Stimulated activated CD8-positive, alpha-beta memory T cell treated with anti-CD3 and anti-CD28 coated beads, Interleukin-15, amount 100 ng/mL, for 1 hour (primary cell): ENCODE measurements at regions not wholly inside any gene's neighbourhood (a gene's known extent, or its start where the extent isn't known, plus 50 kb on each side); places are given as distances from the start of the nearest gene placed in this dataset.

Experiments
- DNase-seq: peaks from one replicate; pipeline ENCODE4 v3.0.0-alpha.2; 2020; ENCODE audit warnings: low read depth

DNA sequence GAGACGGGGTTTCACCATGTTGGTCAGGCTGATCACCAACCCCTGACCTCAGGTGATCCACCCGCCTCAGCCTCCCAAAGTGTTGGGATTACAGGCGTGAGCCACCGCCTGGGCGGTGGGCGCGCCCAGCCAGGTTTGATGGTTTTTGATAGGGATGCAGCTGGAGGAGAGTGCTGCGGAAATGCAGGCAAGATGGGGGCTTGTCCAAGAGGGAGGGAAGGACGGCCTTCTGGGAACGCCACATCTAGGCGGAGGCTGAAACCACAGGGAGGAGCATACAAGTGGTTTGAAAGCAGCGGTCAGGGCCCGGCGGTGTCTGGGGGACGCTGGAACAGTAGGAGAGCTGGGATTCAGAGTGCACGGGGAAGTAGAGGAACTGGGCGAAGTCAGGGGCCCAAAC is 134.6 kb downstream of the VRK1 start:
- no peak for DNase-seq

DNA sequence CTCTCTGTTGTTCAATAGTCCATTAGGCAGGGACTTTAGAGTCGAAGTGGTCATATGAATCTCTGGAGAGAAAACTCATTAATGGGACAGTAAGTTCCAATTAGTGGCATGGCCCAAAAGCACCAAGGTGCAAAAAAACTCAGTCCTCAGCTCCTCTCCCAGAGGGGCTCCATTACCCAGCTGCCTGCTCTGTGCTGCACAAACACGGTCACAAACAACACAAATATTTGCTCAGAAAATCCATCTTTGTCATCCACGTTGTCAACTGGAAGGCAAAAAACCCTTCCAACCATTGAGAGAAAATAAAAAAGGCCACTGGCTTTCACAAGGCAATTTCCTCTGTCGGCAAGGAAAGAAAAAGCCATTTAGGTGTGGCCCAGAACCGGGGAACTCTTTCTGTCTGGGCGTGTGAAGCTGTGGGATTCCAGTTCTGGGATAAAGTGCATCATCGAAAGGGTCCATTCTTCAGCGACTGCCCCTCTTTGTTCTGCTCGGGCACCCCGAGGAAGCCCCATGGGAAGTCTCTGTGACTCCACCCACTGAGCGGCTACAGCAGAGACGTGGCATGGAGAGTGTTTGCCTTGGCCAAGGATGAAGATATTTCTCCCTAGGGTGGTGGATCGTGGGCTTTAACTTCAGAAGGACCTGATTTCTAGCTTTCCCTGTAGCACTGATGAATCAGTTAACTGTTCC is 137.6 kb downstream of the VRK1 start:
- DNase-seq, result no peak

DNA sequence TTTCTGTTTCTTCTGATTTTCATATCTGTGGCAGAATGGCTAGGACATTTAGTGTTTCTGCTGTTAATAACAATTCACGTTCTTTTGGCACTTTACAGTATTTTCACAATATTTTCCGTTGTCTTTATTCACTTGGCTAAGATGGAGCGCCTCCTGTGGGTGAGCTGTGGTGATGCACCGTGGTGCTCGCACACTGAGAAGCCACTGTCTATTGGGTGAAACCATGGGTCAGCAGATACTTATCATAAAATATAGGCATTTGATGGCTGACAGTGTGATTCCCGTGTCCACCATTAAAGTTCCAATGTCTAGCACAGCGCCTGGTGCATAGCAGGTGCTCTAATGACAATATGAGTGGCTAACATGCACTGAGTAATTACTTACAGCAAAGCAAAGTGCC is 141.8 kb downstream of the VRK1 start:
- no peak for DNase-seq

DNA sequence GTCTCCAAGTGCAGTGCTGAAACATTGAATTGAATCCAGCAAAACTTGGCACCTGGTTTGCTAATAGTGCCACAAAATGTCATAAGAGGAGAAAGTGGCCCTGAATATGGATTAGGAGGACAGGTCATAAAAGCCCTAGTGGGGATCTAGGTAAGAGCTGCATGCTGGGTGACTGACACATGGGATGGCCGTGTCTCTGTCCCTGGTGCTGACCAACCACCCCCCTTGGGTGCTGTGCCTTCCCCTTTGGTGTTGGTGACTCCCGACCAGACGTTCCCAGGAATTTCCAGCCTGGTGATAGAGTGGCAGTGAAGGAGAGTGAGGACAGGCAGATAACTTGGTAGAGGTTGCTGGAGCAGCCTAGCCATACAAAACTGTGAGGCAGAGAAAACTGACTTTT is 142.8 kb downstream of the VRK1 start:
- no peak for DNase-seq

DNA sequence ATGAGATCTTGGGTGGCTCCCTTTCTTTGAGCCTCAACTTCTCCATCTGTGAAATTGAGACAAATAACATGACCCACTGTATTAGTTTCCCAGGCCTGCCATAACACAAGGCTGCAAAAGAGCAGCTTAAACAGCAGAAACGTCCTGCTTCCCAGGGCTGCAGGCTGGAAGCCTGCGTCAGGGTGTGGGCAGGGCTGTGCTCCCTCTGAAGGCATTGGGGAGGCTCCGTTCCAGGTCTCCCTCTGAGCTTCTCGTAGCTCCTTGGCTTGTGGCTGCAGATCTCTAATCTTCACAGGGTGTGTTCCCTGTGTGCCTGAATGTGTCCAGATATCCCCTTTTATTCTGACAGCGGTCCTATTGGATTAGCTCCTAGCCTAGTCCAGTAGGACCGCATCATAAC is 147.1 kb downstream of the VRK1 start:
- no peak for DNase-seq

DNA sequence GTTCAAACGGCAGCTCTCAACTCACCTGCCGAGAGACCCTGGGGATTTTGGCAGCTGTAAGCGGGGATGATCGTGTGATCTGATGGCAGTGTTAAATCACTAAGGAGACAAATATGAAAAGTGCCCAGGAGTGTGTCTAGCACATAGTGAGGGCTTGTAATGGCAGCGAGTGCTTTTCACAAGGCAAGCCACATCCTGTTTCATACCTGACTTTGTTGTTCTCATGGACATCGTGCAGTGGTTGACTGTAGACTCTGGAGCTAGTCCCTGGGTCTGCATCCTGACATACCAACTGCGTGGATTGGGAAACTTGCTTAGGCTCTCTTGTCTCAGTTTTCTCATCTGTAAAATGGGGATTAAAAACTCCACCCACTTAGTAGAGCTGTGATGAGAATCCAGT is 148.5 kb downstream of the VRK1 start:
- no peak for DNase-seq

DNA sequence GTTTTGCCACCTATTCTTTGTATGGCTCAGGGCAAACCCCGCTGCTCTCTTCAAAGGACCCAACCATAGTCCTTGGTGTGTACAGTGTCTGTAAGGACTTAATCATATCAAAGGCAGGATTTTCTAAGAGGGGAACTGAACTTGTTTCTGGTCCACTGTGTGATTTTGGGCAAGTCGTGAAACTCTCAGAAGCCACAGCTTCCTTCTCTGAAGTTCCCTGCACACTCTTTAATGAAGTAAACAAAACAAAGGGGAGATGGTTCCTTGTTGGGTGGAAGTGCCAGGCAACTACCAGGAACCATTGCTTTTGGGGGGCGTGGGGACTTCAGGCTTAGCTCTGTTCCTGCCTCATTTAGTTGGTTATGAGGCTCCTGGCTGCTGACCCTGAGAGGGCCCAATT is 152.4 kb downstream of the VRK1 start:
- DNase-seq, result no peak

DNA sequence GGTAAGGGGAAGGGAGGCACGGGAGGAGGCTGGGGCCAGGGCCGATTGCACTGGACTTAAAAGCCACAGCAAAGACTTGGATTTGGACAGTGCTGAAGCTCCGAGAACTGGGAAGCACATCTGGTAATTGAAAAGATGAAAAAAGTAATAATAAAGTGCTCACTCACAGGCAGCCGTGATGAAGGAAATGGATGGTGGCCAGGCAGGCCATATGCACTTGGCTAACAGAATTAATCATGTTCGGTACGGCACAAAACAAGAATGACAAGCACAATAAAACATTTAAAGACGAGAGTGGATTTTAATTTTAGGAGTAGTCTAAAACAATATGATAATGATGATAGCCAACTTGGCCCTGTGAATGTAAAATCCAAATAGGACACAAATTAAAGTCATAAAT is 154.3 kb downstream of the VRK1 start:
- no peak for DNase-seq

DNA sequence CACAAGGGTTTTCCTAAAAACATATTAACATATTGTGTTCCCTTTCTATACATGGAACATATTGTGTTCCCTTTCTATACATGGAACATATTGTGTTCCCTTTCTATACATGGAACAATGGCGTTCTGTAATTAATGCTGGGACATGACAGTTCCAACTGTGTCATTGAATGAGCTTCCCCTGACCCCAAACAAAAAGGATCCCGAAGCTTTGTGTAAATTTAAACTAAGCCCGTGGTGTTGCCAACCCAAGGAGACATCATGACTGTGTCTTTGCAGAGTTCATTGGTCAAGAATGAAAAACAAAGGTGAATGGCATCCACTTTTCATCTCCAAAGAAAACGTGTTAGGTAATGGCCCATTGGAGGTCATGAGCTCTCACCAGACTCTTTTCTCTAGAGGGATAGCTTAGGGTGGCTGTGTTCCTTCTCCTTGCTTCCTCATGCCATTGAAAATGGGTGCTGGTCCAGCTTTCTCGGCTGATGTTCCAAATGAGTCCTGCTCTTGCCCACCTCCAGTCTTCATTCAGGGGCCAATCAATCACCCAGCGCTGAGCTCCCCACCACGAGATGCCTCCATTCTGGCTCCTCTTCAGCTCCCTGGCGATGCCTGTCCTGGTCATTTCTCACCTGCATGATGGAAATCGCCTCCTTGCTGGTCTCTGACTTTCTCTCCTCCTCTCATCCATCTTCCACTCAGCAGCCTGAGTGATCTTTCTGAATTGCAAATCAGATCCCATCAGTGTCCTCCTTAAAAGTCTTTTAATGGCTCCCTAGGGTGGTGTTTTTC is 156.1 kb downstream of the VRK1 start:
- DNase-seq, result no peak

DNA sequence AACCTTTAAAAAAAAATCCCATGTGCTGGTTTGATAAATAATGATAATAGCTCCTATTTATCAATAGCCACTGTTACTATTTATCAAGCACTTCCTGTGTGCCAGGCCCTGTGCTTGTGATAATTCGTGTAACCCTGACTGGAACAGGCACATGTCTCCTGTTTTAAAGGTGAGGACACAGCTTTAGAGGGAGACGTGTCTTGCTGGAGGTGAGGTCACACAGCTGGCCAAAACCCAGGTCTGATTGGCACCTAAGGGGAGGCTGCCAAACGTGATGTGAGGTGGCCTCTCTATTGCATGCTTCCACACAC is 156.6 kb downstream of the VRK1 start:
- DNase-seq, result no peak

DNA sequence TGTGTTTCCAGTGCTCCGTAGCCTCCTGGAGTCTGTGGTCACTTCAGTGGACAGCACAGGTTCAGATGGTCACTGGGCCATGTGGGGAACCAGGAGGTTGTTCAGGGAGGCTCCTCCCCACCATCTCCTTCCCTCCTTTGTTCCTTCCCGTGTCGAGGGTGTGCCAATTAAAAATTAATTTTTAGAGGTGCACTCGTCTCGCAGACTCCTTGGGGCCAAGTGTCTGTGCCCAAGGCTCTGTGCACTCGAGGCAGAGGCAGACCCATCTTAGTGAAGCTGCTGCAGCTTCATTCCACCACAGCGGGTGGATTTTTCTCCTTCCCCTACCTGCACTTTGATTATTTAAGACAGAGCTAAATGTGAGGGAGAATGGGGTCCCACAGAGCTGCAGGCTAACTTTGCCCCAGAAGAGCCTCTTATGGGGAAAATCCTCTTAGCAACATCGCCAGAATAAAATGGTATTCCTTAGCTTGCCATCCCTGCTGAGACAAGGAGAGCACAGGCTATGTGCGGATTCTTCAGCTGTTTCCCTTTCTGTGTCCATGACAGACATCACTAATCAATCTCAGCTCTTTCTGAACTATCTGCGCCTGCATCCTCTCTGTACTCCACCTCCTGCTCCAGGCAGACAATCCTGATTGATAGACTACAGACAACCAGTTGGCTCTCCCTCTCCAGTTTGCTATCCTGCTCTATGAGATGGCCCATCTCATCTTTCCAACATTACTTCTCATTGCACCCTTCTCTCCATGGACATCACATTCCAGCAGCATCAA is 159.5 kb downstream of the VRK1 start:
- no peak for DNase-seq

DNA sequence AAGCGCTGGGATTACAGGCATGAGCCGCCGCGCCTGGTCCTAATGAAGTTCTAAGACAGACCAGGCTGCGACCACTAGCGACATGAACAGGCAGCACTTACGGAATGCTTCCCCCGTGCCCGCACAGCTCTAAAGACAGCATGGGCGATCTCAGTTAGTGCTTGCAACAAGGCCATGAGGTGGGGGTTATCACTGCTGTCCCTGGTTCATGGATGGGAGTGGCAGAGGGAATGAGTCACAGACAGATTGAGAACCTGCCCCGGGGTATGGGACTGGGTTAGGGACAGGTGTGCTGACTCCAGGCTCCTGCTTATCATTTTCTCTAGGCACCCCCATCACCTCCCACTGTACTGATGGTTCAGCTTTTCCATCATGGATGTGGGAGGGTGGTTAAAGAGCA is 160.9 kb downstream of the VRK1 start:
- no peak for DNase-seq

DNA sequence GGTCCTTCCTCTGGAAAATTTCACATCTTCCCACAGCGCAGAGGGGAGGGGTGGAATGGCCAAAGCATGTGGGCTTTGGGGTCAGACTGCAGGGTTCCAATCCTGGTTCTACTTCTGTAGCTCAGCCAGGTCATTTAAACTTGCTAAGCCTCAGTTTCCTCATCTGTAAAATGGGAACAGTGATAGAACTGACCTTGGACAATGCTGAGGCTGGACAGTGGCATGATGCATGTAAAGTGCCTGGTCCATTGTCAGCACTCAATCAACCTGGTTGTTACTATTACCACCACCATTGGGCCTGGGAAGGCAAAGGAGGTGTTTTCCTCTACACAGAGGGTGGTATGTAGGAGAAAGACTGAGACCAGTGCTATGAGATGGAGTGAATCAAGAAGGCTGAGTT is 162.8 kb downstream of the VRK1 start:
- DNase-seq, result no peak

DNA sequence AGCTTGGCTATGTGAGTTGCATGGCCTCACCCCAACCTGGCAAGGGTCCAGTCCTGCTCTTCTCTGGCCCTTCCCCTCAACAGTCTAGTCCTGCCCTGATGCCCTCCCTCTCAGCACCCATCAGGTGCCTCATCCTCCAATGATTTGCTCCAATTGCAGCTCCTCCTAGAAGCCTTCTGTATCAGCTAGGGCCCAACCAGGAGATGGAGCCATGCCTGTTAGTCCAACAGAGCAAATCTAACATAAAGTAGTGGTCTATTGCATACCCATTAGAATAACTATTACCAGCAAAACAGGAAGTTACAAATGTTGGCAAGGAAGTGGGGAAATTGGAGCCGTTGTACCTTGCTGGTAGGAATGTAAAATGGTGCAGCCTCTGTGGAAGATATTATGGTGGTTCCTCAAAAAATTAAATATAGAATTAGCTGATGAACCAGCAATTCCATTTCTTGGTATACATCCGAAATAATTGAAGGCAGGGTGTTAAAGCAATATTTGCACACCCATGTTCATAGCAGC is 163.5 kb downstream of the VRK1 start:
- no peak for DNase-seq

DNA sequence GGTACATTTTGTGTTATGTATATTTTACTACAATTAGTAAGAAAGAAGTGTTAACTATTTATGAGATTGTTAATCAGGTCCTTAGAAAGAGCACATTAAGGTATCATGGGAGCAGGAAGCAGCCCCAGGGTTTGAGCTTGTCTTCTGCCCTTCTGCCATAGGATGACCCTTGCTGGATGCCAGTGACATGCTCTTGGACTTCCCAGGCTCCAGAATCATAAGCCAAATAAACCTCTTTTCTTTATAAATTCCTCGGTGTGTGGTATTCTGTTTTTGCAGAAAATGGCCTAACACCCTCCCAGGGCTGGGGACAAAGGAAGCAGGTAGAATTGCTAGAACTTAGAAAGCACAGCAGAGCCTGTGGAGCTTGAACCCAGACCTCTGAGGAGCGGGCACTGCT is 164.7 kb downstream of the VRK1 start:
- no peak for DNase-seq

DNA sequence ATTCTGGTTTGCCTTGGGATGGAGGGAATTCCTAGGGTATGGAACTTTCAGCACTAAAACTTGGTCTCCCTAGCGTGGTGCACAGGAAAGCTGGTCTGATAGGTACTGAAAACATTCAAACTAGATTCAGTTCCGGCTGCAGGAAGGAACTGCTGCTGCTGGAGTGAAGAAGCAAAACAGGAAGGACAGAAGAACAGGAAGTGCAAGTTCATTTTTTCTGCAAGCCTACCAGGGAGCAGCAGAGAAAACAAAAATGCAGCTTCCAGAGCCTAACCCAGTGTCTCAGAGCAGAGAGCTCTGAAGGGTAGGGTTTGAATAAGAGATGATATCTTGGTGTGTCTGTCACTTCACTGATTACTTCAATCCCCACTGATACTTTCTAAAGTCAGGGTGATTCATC is 165.2 kb downstream of the VRK1 start:
- DNase-seq, result no peak

DNA sequence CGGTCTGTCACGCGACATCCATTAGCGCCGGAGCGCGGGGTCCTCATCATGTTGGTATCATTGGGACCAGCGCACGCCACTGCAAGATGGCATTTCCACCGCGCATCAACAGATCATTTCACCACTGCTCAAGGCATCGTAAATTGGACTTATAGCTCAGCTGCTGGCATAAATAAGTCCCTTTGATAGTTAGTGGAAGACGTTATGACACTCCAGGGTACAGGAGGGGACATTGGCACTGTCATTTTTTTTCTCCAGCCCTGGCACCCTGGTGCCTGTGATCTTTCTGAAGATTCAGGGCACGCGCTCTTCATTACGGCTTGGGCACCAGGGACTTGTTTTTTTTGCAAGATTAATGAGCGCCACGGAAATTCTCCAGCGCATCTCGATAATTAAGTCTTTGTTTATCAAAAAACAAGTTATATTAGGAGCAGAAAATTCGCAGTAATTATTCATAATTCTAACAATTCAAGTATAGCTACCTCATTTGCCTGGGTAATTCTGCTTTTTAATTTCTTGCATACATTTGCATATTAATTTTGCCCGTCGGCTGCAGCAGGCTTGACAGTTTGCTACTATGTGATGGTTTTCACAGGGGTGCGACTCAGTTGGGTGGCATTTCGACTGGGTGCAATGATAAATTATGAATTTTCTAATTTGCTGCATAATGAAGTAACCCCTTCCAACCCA is 167.7 kb downstream of the VRK1 start:
- DNase-seq, result no peak

DNA sequence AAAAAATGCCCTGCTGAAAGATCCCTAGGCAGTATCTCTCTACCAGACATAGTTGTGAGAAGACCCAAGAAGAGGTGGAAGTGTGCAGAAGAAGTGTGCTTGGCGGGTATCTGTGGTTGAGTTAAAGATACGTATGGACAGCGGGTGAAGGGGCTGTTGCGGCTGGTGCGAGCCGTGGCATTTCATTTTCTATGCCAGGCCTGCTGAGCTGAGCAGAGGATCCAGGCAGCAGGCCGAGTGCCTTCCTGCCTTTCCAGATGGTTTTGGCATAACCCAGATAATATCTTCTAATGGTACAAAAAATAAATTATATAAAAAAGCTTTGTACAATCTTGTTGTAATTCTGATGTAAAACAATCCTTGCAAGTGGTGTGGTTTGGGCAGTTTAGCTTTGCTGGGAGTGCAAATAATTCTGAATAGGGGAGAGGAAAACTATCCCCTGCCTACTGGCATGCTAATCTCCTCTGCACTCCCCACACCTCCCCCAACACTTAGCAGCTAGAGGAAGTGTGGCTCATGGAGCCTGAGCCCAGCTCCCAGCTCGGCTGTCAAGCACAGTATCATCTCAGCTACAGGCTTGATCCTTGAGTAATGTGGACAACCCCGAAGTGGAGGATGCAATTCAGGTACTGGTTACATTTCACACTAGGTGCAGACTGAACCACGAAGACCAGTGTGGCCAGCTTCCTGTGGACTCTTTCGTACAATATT is 168.9 kb downstream of the VRK1 start:
- DNase-seq, result no peak

DNA sequence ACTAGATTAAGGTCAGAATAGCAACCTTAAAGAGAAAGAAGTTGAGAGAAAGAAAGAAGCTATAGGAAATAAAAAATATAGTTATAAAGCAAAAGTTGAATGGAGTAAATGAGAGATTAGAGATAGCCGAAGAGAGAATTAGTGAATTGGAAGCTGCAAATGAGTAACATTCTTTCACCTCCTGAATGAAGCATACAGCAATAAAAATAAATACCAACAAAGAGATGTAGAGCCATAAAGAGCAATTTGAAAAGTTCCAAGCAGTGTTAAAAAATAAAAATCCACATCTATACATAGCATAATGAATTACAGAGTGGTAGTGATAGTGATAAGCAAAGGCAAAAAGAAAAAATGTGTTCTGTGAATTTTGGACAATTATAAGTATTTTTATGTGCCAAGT is 177.9 kb downstream of the VRK1 start:
- no peak for DNase-seq

DNA sequence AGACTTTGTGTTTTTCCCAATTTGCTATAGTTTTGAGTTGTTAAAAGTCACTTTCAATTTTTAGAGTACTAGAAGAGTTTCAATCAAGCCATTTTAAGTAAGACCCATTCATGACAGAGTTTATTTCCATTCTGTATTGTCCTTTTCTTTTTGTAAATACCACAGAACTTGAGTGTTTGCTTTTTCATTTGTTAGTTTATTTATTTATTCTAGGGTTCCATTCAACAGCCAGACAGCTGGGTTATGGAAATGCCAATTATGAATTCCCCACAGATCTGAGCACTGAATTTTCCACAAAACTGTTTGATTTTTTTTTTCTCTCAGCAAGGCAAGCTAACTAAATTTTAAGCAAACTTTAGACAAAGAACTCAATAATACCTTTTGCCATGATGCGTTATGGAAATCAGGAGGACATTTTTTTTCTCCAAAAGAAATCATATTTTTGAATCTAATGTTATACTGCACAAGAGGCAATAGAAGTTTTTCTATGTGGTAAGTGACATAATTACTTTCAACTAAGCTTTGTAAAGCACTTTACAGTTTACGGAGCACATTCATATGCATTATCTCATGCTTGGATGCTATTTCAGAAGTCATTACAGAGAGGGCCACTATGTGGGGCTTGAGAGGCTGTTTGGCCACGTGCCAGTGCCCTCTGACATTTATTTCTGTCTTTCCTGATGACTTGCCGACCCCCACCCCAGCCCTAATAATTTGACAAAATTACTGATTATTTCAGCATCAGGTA is 181.5 kb downstream of the VRK1 start:
- no peak for DNase-seq

DNA sequence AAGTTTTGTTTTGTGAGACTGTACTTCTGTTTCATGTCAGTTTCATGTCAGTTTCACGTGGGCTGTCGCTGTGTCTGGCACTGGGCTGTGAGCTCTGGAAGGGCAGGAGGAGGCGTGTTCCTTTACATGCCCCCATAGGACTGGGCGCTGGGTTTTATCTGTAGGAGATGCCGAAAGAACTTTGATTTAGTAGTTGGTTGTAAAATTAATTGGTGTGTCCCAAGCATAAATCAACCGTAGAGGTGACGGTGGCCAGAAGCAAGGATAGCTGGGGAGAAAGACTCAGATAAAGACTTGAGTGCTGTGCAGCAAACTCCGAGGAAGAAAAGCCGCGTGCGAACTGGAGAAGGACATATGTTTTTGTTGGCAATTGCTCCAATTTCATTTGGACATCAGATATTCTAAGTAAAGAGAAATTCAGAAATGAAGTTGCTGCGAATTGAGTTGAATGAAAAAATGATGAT is 182.5 kb downstream of the VRK1 start:
- no peak for DNase-seq
